GM21423 (cell line): ENCODE measurements at regions not wholly inside any gene's neighbourhood (a gene's known extent, or its start where the extent isn't known, plus 50 kb on each side); places are given as distances from the start of the nearest gene placed in this dataset.

Experiments
- ATAC-seq: cut with Tn5 transposase; IDR thresholded peaks from one replicate; pipeline ENCODE4 v1.9.1; 2021; ENCODE audit warnings: mild to moderate bottlenecking, moderate library complexity; ENCODE audit not compliant: unreplicated experiment

DNA sequence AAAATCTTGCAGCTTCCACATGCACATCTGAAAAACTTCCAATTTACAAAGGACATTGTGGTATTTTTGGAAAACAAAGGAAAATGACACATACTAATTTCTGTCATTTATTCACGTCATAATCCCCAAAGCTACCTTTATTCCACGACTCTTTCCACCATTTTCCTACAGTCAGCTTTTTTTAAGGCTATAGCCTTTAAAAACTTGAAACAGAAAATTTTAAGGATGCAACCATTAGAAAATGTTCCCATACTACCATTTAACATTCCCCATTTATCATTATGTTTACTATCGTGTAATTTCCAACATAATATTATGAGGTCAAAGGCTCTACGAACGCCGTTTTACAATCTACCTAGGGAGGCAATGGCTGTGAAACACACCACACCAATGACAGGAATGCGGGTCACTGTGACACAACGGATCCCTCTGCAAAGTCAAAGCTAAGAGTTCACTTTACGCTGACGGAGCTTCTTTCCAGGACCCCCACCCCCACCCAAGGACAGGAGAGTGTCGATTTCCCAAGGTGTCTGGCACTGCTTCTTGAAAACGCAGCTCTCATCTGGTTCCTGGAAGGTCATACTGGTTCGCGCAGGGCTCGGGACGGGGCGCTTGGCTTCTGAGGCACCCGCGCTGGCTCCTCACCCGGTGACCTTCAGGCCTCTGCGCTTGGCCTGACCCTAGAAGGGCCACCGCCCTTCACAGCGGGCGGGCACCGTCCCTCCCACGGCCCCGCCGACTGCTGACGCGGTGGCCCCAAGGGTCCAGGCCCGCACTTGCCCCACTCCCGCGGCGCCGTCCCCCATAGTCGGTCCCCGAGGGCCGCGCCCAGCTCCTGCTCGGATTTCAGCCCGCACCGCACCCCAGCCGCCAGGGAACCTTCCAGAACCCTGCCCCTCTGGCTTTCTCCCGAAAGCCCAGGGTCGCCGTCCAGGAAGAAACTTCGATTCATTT, 50.5 kb upstream of the ATF3 start:
- peak; percentile 34 for ATAC-seq

DNA sequence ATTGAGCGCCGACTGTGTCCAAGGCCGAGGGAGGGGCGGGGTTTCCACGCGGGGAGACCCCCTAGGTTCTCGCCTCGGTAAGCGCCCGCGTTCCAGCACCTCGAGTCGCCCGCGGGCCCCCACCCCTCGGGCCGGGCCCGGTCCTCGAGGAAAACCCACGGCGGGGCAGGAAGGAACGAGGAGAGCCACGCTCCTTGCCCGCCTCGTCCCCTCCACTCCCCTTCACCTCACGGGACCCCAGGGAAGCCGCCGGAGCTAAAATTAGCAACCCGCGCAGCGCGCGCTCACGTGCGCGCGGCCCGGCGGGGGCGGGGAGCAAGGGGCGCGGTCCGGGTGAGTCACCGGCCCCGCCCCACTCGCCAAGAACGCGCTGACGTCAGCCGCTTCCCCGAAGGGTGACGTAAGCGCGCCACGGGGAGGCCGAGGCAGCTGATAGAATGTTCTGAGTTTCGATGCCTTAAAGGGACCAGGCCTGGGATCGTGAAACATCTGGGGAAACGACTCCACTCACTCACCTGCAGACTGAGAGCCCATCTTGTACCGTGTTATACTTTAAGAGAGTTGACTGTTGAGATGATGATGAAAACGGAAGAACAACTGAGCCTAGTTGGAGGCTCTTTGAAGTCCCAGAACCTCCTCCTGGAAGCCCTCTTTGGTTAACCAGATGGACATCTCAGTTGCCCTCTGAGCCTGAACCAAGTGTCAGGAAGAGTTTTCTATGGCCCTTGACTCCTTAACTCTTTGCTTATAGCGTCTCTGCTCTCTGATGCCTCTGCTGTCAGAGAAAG, 49.7 kb upstream of the ATF3 start:
- peak; percentile 92 for ATAC-seq
